Neural cell (in vitro differentiated cells): ENCODE measurements at regions not wholly inside any gene's neighbourhood (a gene's known extent, or its start where the extent isn't known, plus 50 kb on each side); places are given as distances from the start of the nearest gene placed in this dataset.

Source experiments
- H2AFZ ChIP-seq: fragments of 200-600, 300-800 bp; sonication (generic), shearing (Covaris generic); 2 replicates; pipeline ENCODE4 v1.6.0; 2014; ENCODE audit warnings: low read depth, mild to moderate bottlenecking, antibody characterized with exemption, low read length, moderate library complexity
- H3F3A ChIP-seq: fragments of 200-600 bp; shearing (Covaris generic); 2 replicates; pipeline ENCODE4 v1.6.1; 2016; ENCODE audit warnings: mild to moderate bottlenecking, moderate library complexity, mixed read lengths, antibody characterized with exemption, low read length; ENCODE audit not compliant: insufficient read depth, poor library complexity, severe bottlenecking
- H3K27ac ChIP-seq: fragments of 200-600, 300-800 bp; sonication (generic), shearing (Covaris generic); 2 replicates; pipeline ENCODE4 v1.5.1; 2014; ENCODE audit warnings: mild to moderate bottlenecking, low read length, moderate library complexity
- H3K27me3 ChIP-seq: fragments of 300-800, 200-600 bp; sonication (generic), shearing (Covaris generic); 2 replicates; pipeline ENCODE4 v1.6.0; 2014; ENCODE audit warnings: mild to moderate bottlenecking, low read depth, low read length, moderate library complexity; ENCODE audit not compliant: insufficient read depth
- H3K36me3 ChIP-seq: fragments of 300-800, 200-600 bp; sonication (generic), shearing (Covaris generic); 2 replicates; pipeline ENCODE4 v1.5.1; 2014; ENCODE audit warnings: mild to moderate bottlenecking, antibody characterized with exemption, low read length, moderate library complexity; ENCODE audit not compliant: insufficient read depth
- H3K4me2 ChIP-seq: fragments of 300-800, 200-600 bp; sonication (generic), shearing (Covaris generic); 2 replicates; pipeline ENCODE4 v1.6.0; 2014; ENCODE audit warnings: mild to moderate bottlenecking, low read length
- H3K4me3 ChIP-seq: fragments of 300-800, 200-600 bp; sonication (generic), shearing (Covaris generic); 2 replicates; pipeline ENCODE4 v1.5.1; 2014; ENCODE audit warnings: mild to moderate bottlenecking, low read length, moderate library complexity
- H3K79me2 ChIP-seq: fragments of 200-600 bp; shearing (Covaris generic); replicated peaks from 2 replicates; pipeline ENCODE4 v1.6.0; 2014; ENCODE audit warnings: mild to moderate bottlenecking, low read length, moderate library complexity; ENCODE audit not compliant: insufficient read depth
- H3K9ac ChIP-seq: fragments of 300-800, 200-600 bp; sonication (generic), shearing (Covaris generic); 2 replicates; pipeline ENCODE4 v1.6.1; 2016; ENCODE audit warnings: mild to moderate bottlenecking, low read length, mixed read lengths
- H3K9me2 ChIP-seq: fragments of 200-600 bp; shearing (Covaris generic); 2 replicates; pipeline ENCODE4 v1.6.1; 2016; ENCODE audit warnings: mild to moderate bottlenecking, low read length, mixed read lengths; ENCODE audit not compliant: insufficient read depth
- H3K9me3 ChIP-seq: fragments of 200-600, 300-800 bp; sonication (generic), shearing (Covaris generic); 2 replicates; pipeline ENCODE4 v1.6.1; 2016; ENCODE audit warnings: mild to moderate bottlenecking, mixed run types, low read length, moderate library complexity, mixed read lengths
- H4K20me1 ChIP-seq: fragments of 200-600 bp; shearing (Covaris generic); 2 replicates; pipeline ENCODE4 v1.6.1; 2016; ENCODE audit warnings: mild to moderate bottlenecking, mixed run types; ENCODE audit not compliant: insufficient read depth
- CTCF ChIP-seq: fragments of 450-650 bp; IDR thresholded peaks from 2 replicates; pipeline ENCODE4 v1.5.1; 2014; ENCODE audit warnings: antibody characterized with exemption, mild to moderate bottlenecking, moderate library complexity; ENCODE audit not compliant: poor library complexity, severe bottlenecking
- EP300 ChIP-seq: fragments of 450-650 bp; conservative IDR thresholded peaks from 2 replicates; pipeline ENCODE4 v1.6.1; 2014; ENCODE audit warnings: antibody characterized with exemption, mild to moderate bottlenecking, moderate library complexity; ENCODE audit not compliant: poor library complexity, severe bottlenecking
- EZH2 ChIP-seq: fragments of 200-600, 300-800 bp; shearing (Covaris generic), sonication (generic); IDR thresholded peaks from 2 replicates; pipeline ENCODE4 v1.6.1; 2014; ENCODE audit warnings: antibody characterized with exemption, low read length, borderline replicate concordance, mild to moderate bottlenecking; ENCODE audit not compliant: insufficient read depth, poor library complexity, severe bottlenecking
- MXI1 ChIP-seq: fragments of 450-650 bp; conservative IDR thresholded peaks from 2 replicates; pipeline ENCODE4 v1.6.1; 2014; ENCODE audit warnings: antibody characterized with exemption, mild to moderate bottlenecking; ENCODE audit not compliant: poor library complexity, severe bottlenecking
- POLR2AphosphoS5 ChIP-seq: IDR thresholded peaks from 2 replicates; pipeline ENCODE4 v1.6.1; 2012
- RAD21 ChIP-seq: fragments of 450-650 bp; conservative IDR thresholded peaks from 2 replicates; pipeline ENCODE4 v1.6.1; 2014; ENCODE audit warnings: antibody characterized with exemption, mild to moderate bottlenecking, moderate library complexity
- REST ChIP-seq: IDR thresholded peaks from 2 replicates; pipeline ENCODE4 v1.6.1; 2012; ENCODE audit warnings: borderline replicate concordance
- SMC3 ChIP-seq: fragments of 450-650 bp; conservative IDR thresholded peaks from 2 replicates; pipeline ENCODE4 v1.6.1; 2014; ENCODE audit warnings: antibody characterized with exemption, mild to moderate bottlenecking, moderate library complexity; ENCODE audit not compliant: poor library complexity
- TAF1 ChIP-seq: IDR thresholded peaks from 2 replicates; pipeline ENCODE4 v1.6.1; 2012; ENCODE audit warnings: low read depth

- Histone ChIP-seq H3K4me2 (no peak overlapping the region), H2AFZ (no peak overlapping the region), H4K20me1 (no peaks in the 10 kb centered on the region), H3K9me2 (no peaks in the 10 kb centered on the region), H3F3A (no peaks in the 10 kb centered on the region), H3K79me2 (no peaks in the 10 kb centered on the region), H3K27ac (no peak overlapping the region), H3K27me3 (no peaks in the 10 kb centered on the region), H3K36me3 (no peaks in the 10 kb centered on the region), H3K9me3 (no peaks in the 10 kb centered on the region), H3K9ac (no peak overlapping the region), H3K4me3 (no peak overlapping the region)
- no peak for TF ChIP-seq EZH2
- TF ChIP-seq CTCF: no peak
- TF ChIP-seq POLR2AphosphoS5: no peak
- TF ChIP-seq TAF1: no peak
- no peak for TF ChIP-seq EP300
- TF ChIP-seq SMC3: no peak
- TF ChIP-seq REST: no peak
- TF ChIP-seq MXI1: no peak
- TF ChIP-seq RAD21: no peak
These were observed 165.0 kb downstream of the CDH19 start for GRCh38 chr18:66438711-66439536.

GRCh38 chr18:66432636-66433035, 171.3 kb downstream of the CDH19 start:
- TF ChIP-seq MXI1: no peak
- TF ChIP-seq SMC3: peak; percentile 45
- no peak for TF ChIP-seq CTCF
- no peak for TF ChIP-seq TAF1
- peak; percentile 98 for TF ChIP-seq EP300
- TF ChIP-seq REST: peak; percentile 94
- TF ChIP-seq EZH2: no peak
- TF ChIP-seq POLR2AphosphoS5: peak; percentile 92
- TF ChIP-seq RAD21: peak; percentile 49
- Histone ChIP-seq H3F3A (no peaks in the 10 kb centered on the region), H2AFZ (no peak overlapping the region), H3K27ac (peak overlapping the region; percentile 68), H3K79me2 (no peaks in the 10 kb centered on the region), H3K36me3 (no peaks in the 10 kb centered on the region), H3K4me3 (peak overlapping the region; percentile 1), H4K20me1 (no peaks in the 10 kb centered on the region), H3K4me2 (no peak overlapping the region), H3K9me2 (no peaks in the 10 kb centered on the region), H3K27me3 (no peaks in the 10 kb centered on the region), H3K9me3 (no peaks in the 10 kb centered on the region), H3K9ac (no peak overlapping the region)
